HUES6 (cell line): ENCODE measurements at regions not wholly inside any gene's neighbourhood (a gene's known extent, or its start where the extent isn't known, plus 50 kb on each side); places are given as distances from the start of the nearest gene placed in this dataset.

Experiments used
- H3K27ac ChIP-seq: 2 replicates; pipeline ENCODE4 v1.7.0; 2013; ENCODE audit warnings: low read depth, mild to moderate bottlenecking, low read length, inconsistent platforms
- H3K27me3 ChIP-seq: 2 replicates; pipeline ENCODE4 v1.6.1; 2013; ENCODE audit warnings: low read length; ENCODE audit not compliant: control insufficient read depth, insufficient read depth
- H3K36me3 ChIP-seq: 2 replicates; pipeline ENCODE4 v1.6.1; 2013; ENCODE audit warnings: low read length; ENCODE audit not compliant: control insufficient read depth, insufficient read depth
- H3K4me1 ChIP-seq: 2 replicates; pipeline ENCODE4 v1.6.1; 2013; ENCODE audit warnings: low read length; ENCODE audit not compliant: control insufficient read depth, insufficient read depth
- H3K4me3 ChIP-seq: 2 replicates; pipeline ENCODE4 v1.5.1; 2013; ENCODE audit warnings: low read depth, low read length
- H3K9ac ChIP-seq: one replicate; pipeline ENCODE4 v1.6.1; 2013; ENCODE audit warnings: mild to moderate bottlenecking, low read length
- H3K9me3 ChIP-seq: 2 replicates; pipeline ENCODE4 v1.6.1; 2013; ENCODE audit warnings: low read depth, low read length; ENCODE audit not compliant: control insufficient read depth, insufficient read depth

DNA sequence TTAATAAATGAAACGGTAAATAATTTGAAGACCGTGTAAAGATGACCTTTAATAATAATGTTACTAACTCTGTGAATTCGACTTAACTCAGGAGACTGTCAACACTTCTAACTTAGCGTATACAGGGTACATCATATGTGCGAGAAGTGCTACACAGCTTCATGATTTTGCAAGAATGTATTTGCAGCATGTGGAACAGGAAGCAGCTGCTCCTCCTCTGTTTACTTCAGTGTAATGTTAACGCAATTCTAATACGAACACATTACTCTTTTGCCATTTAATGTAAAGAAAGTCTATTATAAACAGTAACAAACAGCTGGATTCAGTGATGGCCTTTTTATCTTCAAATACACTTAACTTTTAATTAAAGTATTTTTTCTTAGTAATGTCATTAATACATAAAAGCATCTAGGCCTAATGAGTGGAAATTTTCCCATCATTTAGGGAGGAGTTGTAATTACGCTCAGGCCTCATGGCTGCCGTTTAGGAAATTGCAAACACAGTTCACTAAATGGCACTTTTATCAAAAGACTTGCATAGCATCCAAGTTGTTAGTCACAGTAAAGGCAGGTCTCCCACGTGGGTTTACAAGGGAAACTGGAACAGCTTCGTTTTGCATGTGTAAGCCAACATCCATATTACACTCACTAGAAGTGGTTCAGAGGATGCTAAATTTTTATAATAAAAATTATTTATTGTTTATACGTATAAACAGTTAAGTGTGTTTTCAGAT is 635.7 kb downstream of the FBXO15 start:
- Histone ChIP-seq H3K27ac (no peak overlapping the region), H3K9me3 (no peaks in the 10 kb centered on the region), H3K27me3 (no peaks in the 10 kb centered on the region), H3K4me3 (no peak overlapping the region), H3K9ac (no peak overlapping the region), H3K36me3 (no peaks in the 10 kb centered on the region), H3K4me1 (no peaks in the 10 kb centered on the region)

DNA sequence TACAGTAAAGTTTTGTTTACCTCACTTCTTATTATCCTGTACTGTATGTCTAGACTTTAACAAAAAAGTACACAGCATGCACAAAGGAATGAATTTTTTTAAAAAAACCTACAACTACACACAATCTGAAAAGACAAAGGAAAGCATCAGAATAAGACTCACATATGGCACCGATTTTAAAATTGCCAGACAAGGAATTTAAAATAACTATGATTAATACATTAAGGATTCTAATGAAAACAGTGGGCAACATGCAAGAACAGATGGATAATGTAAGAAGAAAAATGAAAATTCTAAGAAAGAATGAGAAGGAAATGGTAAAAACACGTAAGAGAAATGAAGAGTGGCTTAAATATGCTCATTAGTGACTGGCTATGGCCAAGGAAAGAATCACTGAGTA is 638.2 kb downstream of the FBXO15 start:
- Histone ChIP-seq H3K4me3 (no peak overlapping the region), H3K9ac (no peak overlapping the region), H3K36me3 (no peaks in the 10 kb centered on the region)

GRCh38 chr18:73503326-73503725 is 635.5 kb upstream of the NETO1 start:
- Histone ChIP-seq H3K36me3 (no peaks in the 10 kb centered on the region), H3K27me3 (no peaks in the 10 kb centered on the region), H3K9me3 (no peaks in the 10 kb centered on the region), H3K4me1 (no peaks in the 10 kb centered on the region), H3K27ac (no peak overlapping the region), H3K9ac (no peak overlapping the region), H3K4me3 (no peak overlapping the region)

More for the DNA sequence above, 638.2 kb downstream of the FBXO15 start:
- no peaks in the 10 kb centered on the region for H3K9me3 ChIP-seq
- H3K27me3 ChIP-seq, result no peaks in the 10 kb centered on the region
- no peaks in the 10 kb centered on the region for H3K4me1 ChIP-seq
- H3K27ac ChIP-seq, result no peak overlapping the region

GRCh38 chr18:73487966-73488365 is 620.2 kb upstream of the NETO1 start:
- H3K9me3 ChIP-seq, result no peaks in the 10 kb centered on the region
- no peak overlapping the region for H3K4me3 ChIP-seq
- H3K9ac ChIP-seq, result no peak overlapping the region
- no peaks in the 10 kb centered on the region for H3K27me3 ChIP-seq
- no peaks in the 10 kb centered on the region for H3K4me1 ChIP-seq
- no peaks in the 10 kb centered on the region for H3K36me3 ChIP-seq
- no peak overlapping the region for H3K27ac ChIP-seq

DNA sequence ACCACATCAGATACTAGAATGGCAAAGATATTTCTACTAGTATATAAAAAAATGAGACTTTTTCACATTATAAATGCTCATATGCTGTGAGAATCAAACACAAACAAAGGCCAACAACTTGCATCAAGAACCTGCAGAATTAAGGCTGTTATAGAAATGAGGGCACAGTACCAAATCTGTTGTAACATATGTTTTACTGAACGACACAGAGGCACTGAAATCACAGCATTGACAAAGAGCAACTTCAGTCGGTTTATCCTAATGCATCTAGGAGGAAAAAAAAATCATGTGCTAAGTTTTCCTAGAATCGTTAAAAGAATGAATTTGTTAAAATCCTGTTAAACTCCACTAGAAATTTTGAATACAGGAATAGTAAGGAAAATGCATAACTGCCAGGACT is 617.4 kb upstream of the NETO1 start:
- H3K27ac ChIP-seq, result no peak overlapping the region
- no peak overlapping the region for H3K9ac ChIP-seq
- no peaks in the 10 kb centered on the region for H3K4me1 ChIP-seq
- no peaks in the 10 kb centered on the region for H3K9me3 ChIP-seq
- H3K36me3 ChIP-seq, result no peaks in the 10 kb centered on the region
- no peak overlapping the region for H3K4me3 ChIP-seq
- H3K27me3 ChIP-seq, result no peaks in the 10 kb centered on the region

DNA sequence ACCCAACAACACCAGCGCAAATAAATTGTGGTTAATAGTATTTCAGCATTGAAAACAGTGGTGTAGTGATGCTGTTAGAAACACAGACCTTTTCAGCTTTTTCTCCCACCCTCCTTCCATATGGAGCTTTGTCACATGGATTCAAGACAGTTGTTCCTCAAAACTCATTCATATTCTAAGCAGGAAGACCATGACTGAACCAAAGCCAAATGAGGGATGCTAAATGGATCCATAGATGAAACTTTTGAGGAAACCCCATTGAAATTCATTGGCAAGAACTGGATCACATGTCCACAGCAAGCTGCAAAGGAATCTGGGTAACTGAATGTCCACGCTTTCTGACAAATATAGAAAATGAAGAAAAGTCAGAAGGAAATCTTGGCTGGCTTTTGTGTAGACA is 615.1 kb upstream of the NETO1 start:
- Histone ChIP-seq H3K4me1 (no peaks in the 10 kb centered on the region), H3K4me3 (no peak overlapping the region), H3K27me3 (no peaks in the 10 kb centered on the region), H3K9ac (no peak overlapping the region), H3K27ac (no peak overlapping the region), H3K9me3 (0 out of 2 replicates have a peak, but pooled peaks cover 3% of the 10 kb centered on the region), H3K36me3 (no peaks in the 10 kb centered on the region)

- peaks cover 10% of the 10 kb centered on the region; the same call in 1 of the 2 replicates for H3K9me3 ChIP-seq
- H3K4me3 ChIP-seq, result no peak overlapping the region
- no peaks in the 10 kb centered on the region for H3K27me3 ChIP-seq
- no peak overlapping the region for H3K27ac ChIP-seq
- H3K9ac ChIP-seq, result no peak overlapping the region
- H3K36me3 ChIP-seq, result no peaks in the 10 kb centered on the region
- H3K4me1 ChIP-seq, result no peaks in the 10 kb centered on the region
Observed at GRCh38 chr18:73479477-73479876, 611.7 kb upstream of the NETO1 start.

DNA sequence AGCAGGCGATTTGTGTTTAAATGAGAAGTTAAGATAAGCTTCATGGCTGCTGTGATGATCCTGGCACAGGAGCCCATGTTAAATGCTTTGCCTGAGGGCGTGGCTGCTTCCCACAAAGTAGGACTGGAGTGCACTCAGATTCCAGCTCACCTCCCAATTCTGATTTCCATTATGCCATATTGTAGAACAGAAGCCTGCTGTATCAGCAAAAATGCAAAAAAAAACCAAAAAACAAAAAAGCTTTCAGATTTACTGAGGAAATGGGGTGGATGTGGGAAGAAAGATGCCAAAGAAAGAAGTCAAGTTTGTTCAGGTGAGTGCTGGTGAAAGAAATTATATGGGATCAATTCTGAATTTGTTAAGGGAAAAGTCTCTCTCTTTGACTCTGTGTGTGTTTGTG is 610.4 kb upstream of the NETO1 start:
- no peaks in the 10 kb centered on the region for H3K27me3 ChIP-seq
- no peak overlapping the region for H3K9ac ChIP-seq
- H3K36me3 ChIP-seq, result no peaks in the 10 kb centered on the region
- no peak overlapping the region for H3K4me3 ChIP-seq
- H3K9me3 ChIP-seq, result peaks cover 10% of the 10 kb centered on the region; the same call in 1 of the 2 replicates
- no peaks in the 10 kb centered on the region for H3K4me1 ChIP-seq
- H3K27ac ChIP-seq, result no peak overlapping the region

DNA sequence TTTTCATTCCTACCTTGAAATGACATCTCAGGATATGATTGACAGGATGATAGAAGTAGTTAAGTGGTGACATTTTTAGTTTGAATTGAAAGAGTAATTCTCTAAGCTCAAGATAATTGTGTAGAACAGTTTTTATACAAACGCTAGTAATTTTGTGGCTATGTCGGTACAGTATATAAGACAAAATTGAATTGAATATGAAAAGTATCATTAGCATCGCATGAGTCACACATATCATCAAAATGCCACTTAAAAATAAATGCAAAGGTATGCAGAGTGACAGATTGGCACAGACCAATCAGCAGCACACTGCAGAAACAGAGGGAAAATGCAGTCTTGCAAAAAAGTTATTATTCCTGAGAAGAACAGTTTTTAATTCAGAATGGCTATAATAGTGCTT is 608.2 kb upstream of the NETO1 start:
- Histone ChIP-seq H3K36me3 (no peaks in the 10 kb centered on the region), H3K9ac (no peak overlapping the region), H3K27me3 (no peaks in the 10 kb centered on the region), H3K4me1 (no peaks in the 10 kb centered on the region), H3K9me3 (peaks cover 10% of the 10 kb centered on the region; the same call in 1 of the 2 replicates), H3K4me3 (no peak overlapping the region), H3K27ac (no peak overlapping the region)

- Histone ChIP-seq H3K4me1 (peaks cover 3% of the 10 kb centered on the region; the same call in 1 of the 2 replicates), H3K27ac (no peak overlapping the region)
Observed at GRCh38 chr18:73462092-73462491, 594.3 kb upstream of the NETO1 start.

GRCh38 chr18:73461780-73462059 is 593.9 kb upstream of the NETO1 start:
- no peaks in the 10 kb centered on the region for H3K27me3 ChIP-seq
- H3K36me3 ChIP-seq, result no peaks in the 10 kb centered on the region
- no peak overlapping the region for H3K4me3 ChIP-seq
- no peak overlapping the region for H3K9ac ChIP-seq
- H3K9me3 ChIP-seq, result no peaks in the 10 kb centered on the region
- no peak overlapping the region for H3K27ac ChIP-seq
- peaks cover 3% of the 10 kb centered on the region; the same call in 1 of the 2 replicates for H3K4me1 ChIP-seq

More at GRCh38 chr18:73462092-73462491, 594.3 kb upstream of the NETO1 start:
- Histone ChIP-seq H3K36me3 (no peaks in the 10 kb centered on the region), H3K9ac (no peak overlapping the region), H3K9me3 (no peaks in the 10 kb centered on the region), H3K27me3 (no peaks in the 10 kb centered on the region), H3K4me3 (no peak overlapping the region)
